IMR-90 (cell line): ENCODE measurements at regions not wholly inside any gene's neighbourhood (a gene's known extent, or its start where the extent isn't known, plus 50 kb on each side); places are given as distances from the start of the nearest gene placed in this dataset.

Source experiments
- ATAC-seq: fragments of 200-7000 bp; cut with Tn5 transposase; 2 replicates; pipeline ENCODE4 v1.9.1; 2020; ENCODE audit warnings: low read depth, mild to moderate bottlenecking, moderate library complexity
- BruUV-seq: library from RNA; stranded (reverse); fragments of 400-500 nt; replicated peaks from 2 replicates; lab custom pipeline; 2021; lab: Mats Ljungman, UMichigan
- CTCF ChIA-PET: fragments of 300-600 bp; formaldehyde crosslinking; extraction: SDS; loops from one replicate; lab custom pipeline; 2021; ENCODE audit warnings: antibody characterized with exemption; lab: Yijun Ruan, JAX
- POLR2A ChIA-PET: fragments of 300-600 bp; sonication (Branson Sonifier 250); formaldehyde crosslinking; loops from one replicate; lab custom pipeline; 2022; ENCODE audit warnings: antibody characterized with exemption; ENCODE audit not compliant: unreplicated experiment; lab: Charles Lee
- DNase-seq: peaks from one replicate; pipeline ENCODE4 v3.0.0; 2013
- H2AFZ ChIP-seq: replicated peaks from 2 replicates; pipeline ENCODE3; 2013; ENCODE audit warnings: low read length, mild to moderate bottlenecking; ENCODE audit not compliant: poor library complexity
- H2AK5ac ChIP-seq: 2 replicates; pipeline ENCODE4 v1.6.1; 2013; ENCODE audit warnings: low read depth, low read length, inconsistent platforms
- H2AK9ac ChIP-seq: replicated peaks from 2 replicates; pipeline ENCODE3; 2013; ENCODE audit warnings: mild to moderate bottlenecking, low read depth, low read length, moderate library complexity; ENCODE audit not compliant: poor library complexity
- H2BK120ac ChIP-seq: 2 replicates; pipeline ENCODE4 v1.6.1; 2013; ENCODE audit warnings: low read depth, low read length, inconsistent platforms
- H2BK15ac ChIP-seq: 3 replicates; pipeline ENCODE4 v1.6.1; 2013; ENCODE audit warnings: low read depth, low read length, inconsistent platforms
- H2BK20ac ChIP-seq: 2 replicates; pipeline ENCODE4 v1.6.1; 2013; ENCODE audit warnings: low read depth, mild to moderate bottlenecking, inconsistent platforms, low read length, moderate library complexity
- H2BK5ac ChIP-seq: 2 replicates; pipeline ENCODE4 v1.6.1; 2013; ENCODE audit warnings: mild to moderate bottlenecking, low read depth, low read length, inconsistent platforms; ENCODE audit not compliant: poor library complexity, severe bottlenecking
- H3K14ac ChIP-seq: replicated peaks from 2 replicates; pipeline ENCODE4 v1.6.1; 2013; ENCODE audit warnings: low read depth, low read length, inconsistent platforms
- H3K18ac ChIP-seq: 2 replicates; pipeline ENCODE4 v1.6.1; 2013; ENCODE audit warnings: low read depth, low read length, control low read depth
- H3K23ac ChIP-seq: 2 replicates; pipeline ENCODE4 v1.6.1; 2013; ENCODE audit warnings: low read depth, low read length, inconsistent platforms
- H3K27ac ChIP-seq: 2 replicates; pipeline ENCODE4 v1.5.1; 2013; ENCODE audit warnings: mild to moderate bottlenecking, control low read depth, low read length; ENCODE audit not compliant: insufficient read depth
- H3K27me3 ChIP-seq: 2 replicates; pipeline ENCODE4 v1.6.1; 2013; ENCODE audit warnings: low read length; ENCODE audit not compliant: control insufficient read depth, insufficient read depth
- H3K36me3 ChIP-seq: 2 replicates; pipeline ENCODE4 v1.6.1; 2013; ENCODE audit warnings: low read length, mixed read lengths; ENCODE audit not compliant: control insufficient read depth, insufficient read depth
- H3K4ac ChIP-seq: 2 replicates; pipeline ENCODE4 v1.6.1; 2013; ENCODE audit warnings: low read depth, low read length, inconsistent platforms
- H3K4me1 ChIP-seq: 2 replicates; pipeline ENCODE4 v1.6.1; 2013; ENCODE audit warnings: low read length, mixed read lengths; ENCODE audit not compliant: control insufficient read depth, insufficient read depth
- H3K4me2 ChIP-seq: 2 replicates; pipeline ENCODE4 v1.6.1; 2013; ENCODE audit warnings: low read depth, mild to moderate bottlenecking, control low read depth, low read length, moderate library complexity
- H3K4me3 ChIP-seq: 2 replicates; pipeline ENCODE4 v1.5.1; 2013; ENCODE audit warnings: low read depth, mild to moderate bottlenecking, control low read depth, low read length, moderate library complexity; ENCODE audit not compliant: insufficient read depth
- H3K56ac ChIP-seq: 2 replicates; pipeline ENCODE4 v1.6.1; 2013; ENCODE audit warnings: low read length, inconsistent platforms; ENCODE audit not compliant: insufficient read depth; ENCODE audit errors: extremely low read depth
- H3K79me1 ChIP-seq, 2 experiments: 2 replicates each; pipeline ENCODE4 v1.6.1; 2013; ENCODE audit warnings: low read length in 2 of 2, inconsistent platforms in 1 of 2, low read depth in 1 of 2
- H3K9ac ChIP-seq: 2 replicates; pipeline ENCODE4 v1.6.1; 2013; ENCODE audit warnings: low read depth, low read length, control low read depth
- H3K9me1 ChIP-seq: 2 replicates; pipeline ENCODE4 v1.6.1; 2013; ENCODE audit warnings: low read length, inconsistent platforms; ENCODE audit not compliant: insufficient read depth
- H3K9me3 ChIP-seq: 2 replicates; pipeline ENCODE4 v1.6.1; 2013; ENCODE audit warnings: low read length; ENCODE audit not compliant: control insufficient read depth, insufficient read depth
- H4K20me1 ChIP-seq: 2 replicates; pipeline ENCODE4 v1.6.1; 2013; ENCODE audit warnings: low read length, inconsistent platforms; ENCODE audit not compliant: insufficient read depth
- H4K5ac ChIP-seq: 2 replicates; pipeline ENCODE4 v1.6.1; 2013; ENCODE audit warnings: mild to moderate bottlenecking, low read depth, low read length, control low read depth
- H4K8ac ChIP-seq, 2 experiments: 2 replicates each; pipeline ENCODE4 v1.6.1; 2013; ENCODE audit warnings: low read depth in 2 of 2, low read length in 2 of 2, control low read depth in 1 of 2, inconsistent platforms in 1 of 2
- H4K91ac ChIP-seq: 2 replicates; pipeline ENCODE4 v1.6.1; 2013; ENCODE audit warnings: low read depth, low read length, inconsistent platforms; ENCODE audit not compliant: insufficient read depth
- BHLHE40 ChIP-seq: fragments of 150-350 bp; IDR thresholded peaks from 2 replicates; pipeline ENCODE4 v1.6.1; 2016; ENCODE audit warnings: mild to moderate bottlenecking, low read depth, low read length
- CEBPB ChIP-seq: IDR thresholded peaks from 2 replicates; pipeline ENCODE4 v1.6.1; 2012; ENCODE audit warnings: low read depth, low read length, improper control_type of control experiment
- CHD1 ChIP-seq: IDR thresholded peaks from 2 replicates; pipeline ENCODE4 v1.6.1; 2012; ENCODE audit warnings: low read depth, low read length, improper control_type of control experiment
- FOS ChIP-seq: fragments of 150-350 bp; IDR thresholded peaks from 2 replicates; pipeline ENCODE4 v1.6.1; 2016; ENCODE audit warnings: low read depth, low read length
- MAFK ChIP-seq: IDR thresholded peaks from 2 replicates; pipeline ENCODE4 v1.6.1; 2012; ENCODE audit warnings: low read depth, low read length, improper control_type of control experiment
- MAZ ChIP-seq: IDR thresholded peaks from 2 replicates; pipeline ENCODE4 v1.6.1; 2012; ENCODE audit warnings: low read depth, mild to moderate bottlenecking, low read length, improper control_type of control experiment, moderate library complexity, borderline replicate concordance
- MXI1 ChIP-seq: IDR thresholded peaks from 2 replicates; pipeline ENCODE4 v1.6.1; 2012; ENCODE audit warnings: low read depth, mild to moderate bottlenecking, low read length, moderate library complexity, borderline replicate concordance
- NFE2L2 ChIP-seq: fragments of 150-350 bp; IDR thresholded peaks from 2 replicates; pipeline ENCODE4 v1.6.1; 2016; ENCODE audit warnings: low read depth, mild to moderate bottlenecking, low read length
- POLR2A ChIP-seq: IDR thresholded peaks from 2 replicates; pipeline ENCODE4 v1.6.1; 2012; ENCODE audit warnings: mild to moderate bottlenecking, low read depth, low read length
- RAD21 ChIP-seq: IDR thresholded peaks from 2 replicates; pipeline ENCODE4 v1.6.1; 2012; ENCODE audit warnings: low read length, improper control_type of control experiment
- RCOR1 ChIP-seq: IDR thresholded peaks from 2 replicates; pipeline ENCODE4 v1.6.1; 2012; ENCODE audit warnings: mild to moderate bottlenecking, low read length, improper control_type of control experiment; ENCODE audit not compliant: insufficient replicate concordance
- RFX5 ChIP-seq: IDR thresholded peaks from 2 replicates; pipeline ENCODE4 v1.8.0; 2012; ENCODE audit warnings: low read depth, mild to moderate bottlenecking, low read length, moderate library complexity
- SMC3 ChIP-seq: fragments of 150-350 bp; IDR thresholded peaks from 2 replicates; pipeline ENCODE4 v1.6.1; 2016; ENCODE audit warnings: low read depth, mild to moderate bottlenecking, antibody characterized with exemption, low read length, moderate library complexity
- WGBS, 2 experiments: methylation state at CpG; one replicate each; pipeline versions ENCODE4 v1.1.5 to v1.1.7; 2013; ENCODE audit warnings: missing lambda C conversion rate in 2 of 2; ENCODE audit not compliant: insufficient read length in 1 of 2; ENCODE audit errors: extremely low coverage in 2 of 2; 5-methylcytosine and 5-hydroxymethylcytosine counted together
- dilution Hi-C: fragments of 300-500 bp; cut with HindIII; formaldehyde crosslinking; loops from one replicate; pipeline ENCODE4 v1.14.3; 2018; ENCODE audit warnings: low sequenced_read_pairs; ENCODE audit not compliant: unreplicated experiment
- in situ Hi-C: fragments of 300-500 bp; cut with MboI; formaldehyde crosslinking; loops from 3 replicates; pipeline ENCODE4 v1.14.3; 2019; ENCODE audit warnings: low sequenced_read_pairs, inconsistent platforms, mixed read lengths
- intact Hi-C: fragments of 100-400 bp; cut with micrococcal nuclease; formaldehyde crosslinking; loops from 2 replicates; pipeline ENCODE4 v1.10.0; 2022
- TF ChIP-seq, protein P1 (sequence below): fragments of 150-350 bp; IDR thresholded peaks from 2 replicates; pipeline ENCODE4 v1.6.1; 2017; ENCODE audit warnings: mild to moderate bottlenecking, antibody characterized with exemption, low read length, low read depth
- TF ChIP-seq, protein P2 (sequence below): fragments of 150-350 bp; IDR thresholded peaks from 2 replicates; pipeline ENCODE4 v1.6.1; 2016; ENCODE audit warnings: low read depth, mild to moderate bottlenecking, low read length, moderate library complexity, borderline replicate concordance
- TF ChIP-seq, protein P3 (sequence below): conservative IDR thresholded peaks from 2 replicates; pipeline ENCODE4 v1.5.1; 2012; ENCODE audit warnings: mild to moderate bottlenecking, low read depth, low read length, improper control_type of control experiment

DNA sequence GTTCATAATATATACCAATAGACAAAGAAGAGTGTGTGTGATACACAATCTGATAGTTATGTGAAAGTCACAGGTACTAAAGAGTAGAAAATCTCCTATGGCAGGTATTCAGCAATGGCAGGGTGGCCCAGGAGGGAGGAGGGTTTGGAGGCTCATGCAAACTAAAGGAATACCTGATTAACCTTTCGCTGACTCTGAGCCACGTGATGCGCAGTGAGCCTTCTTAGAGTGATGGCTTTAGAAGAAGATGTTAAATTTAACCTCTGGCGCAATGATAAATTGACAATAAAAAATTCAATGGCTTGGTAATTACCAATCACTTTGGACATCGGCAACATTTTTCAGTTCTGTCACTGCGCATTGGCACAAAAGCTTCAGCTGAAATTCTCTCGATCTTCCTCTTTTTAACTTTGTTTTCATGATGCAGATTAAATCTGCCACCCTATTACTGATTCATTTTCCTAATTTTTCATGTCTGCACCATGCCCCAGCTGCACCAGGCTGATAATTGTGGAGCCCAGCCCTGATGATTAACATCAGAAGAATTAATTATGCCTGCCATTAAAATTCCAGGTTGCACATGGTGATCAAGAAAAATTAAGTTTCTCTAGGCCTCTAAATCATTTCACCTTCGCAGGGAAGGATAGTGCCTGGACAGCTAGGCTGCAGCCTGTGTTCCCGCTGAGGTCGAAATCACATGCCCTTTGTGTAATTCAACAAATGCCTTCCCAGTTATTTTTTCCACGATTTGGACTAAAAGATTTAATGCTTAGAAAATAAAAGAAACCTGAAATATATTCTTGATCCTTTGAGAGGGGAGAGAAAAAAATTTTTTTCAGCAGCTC is 250.6 kb upstream of the HNRNPA3 start:
- Histone ChIP-seq H3K4me3 (no peak overlapping the region), H4K8ac (no peak overlapping the region)
- POLR2A ChIA-PET = no interaction called here

More for the DNA sequence above, 250.6 kb upstream of the HNRNPA3 start:
- Histone ChIP-seq H3K23ac (no peak overlapping the region), H4K20me1 (no peaks in the 10 kb centered on the region), H2AK9ac (no peak overlapping the region), H2BK5ac (no peak overlapping the region), H4K5ac (no peak overlapping the region), H3K9ac (no peak overlapping the region), H3K4me2 (no peak overlapping the region), H2BK120ac (no peak overlapping the region), H3K9me3 (no peaks in the 10 kb centered on the region), H3K9me1 (no peaks in the 10 kb centered on the region; the same call in 1 of the 2 replicates), H3K4ac (no peak overlapping the region), H3K79me1 (no peaks in the 10 kb centered on the region), H2BK15ac (no peak overlapping the region), H2BK20ac (no peak overlapping the region), H3K27ac (no peak overlapping the region), H3K18ac (no peak overlapping the region), H3K36me3 (no peaks in the 10 kb centered on the region), H3K14ac (no peak overlapping the region), H3K56ac (no peak overlapping the region), H4K91ac (no peak overlapping the region), H3K27me3 (no peaks in the 10 kb centered on the region), H2AK5ac (no peak overlapping the region), H3K4me1 (no peaks in the 10 kb centered on the region), H2AFZ (no peak overlapping the region)
- in situ Hi-C loops = no loop called here
- BruUV-seq = no TSS peak
- 58% methylated on average over 6 of the region's 11 CpGs; no CpG with 5 or more reads in 1 of the 2 experiments for WGBS, 2 experiments
- CTCF ChIA-PET = no interaction called here
- intact Hi-C loops = no loop called here
- TF ChIP-seq, protein P1, sequence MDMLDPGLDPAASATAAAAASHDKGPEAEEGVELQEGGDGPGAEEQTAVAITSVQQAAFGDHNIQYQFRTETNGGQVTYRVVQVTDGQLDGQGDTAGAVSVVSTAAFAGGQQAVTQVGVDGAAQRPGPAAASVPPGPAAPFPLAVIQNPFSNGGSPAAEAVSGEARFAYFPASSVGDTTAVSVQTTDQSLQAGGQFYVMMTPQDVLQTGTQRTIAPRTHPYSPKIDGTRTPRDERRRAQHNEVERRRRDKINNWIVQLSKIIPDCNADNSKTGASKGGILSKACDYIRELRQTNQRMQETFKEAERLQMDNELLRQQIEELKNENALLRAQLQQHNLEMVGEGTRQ = no peak
- no peak for TF ChIP-seq RFX5
- TF ChIP-seq FOS = no peak
- TF ChIP-seq MAFK = no peak
- TF ChIP-seq RAD21 = no peak
- TF ChIP-seq, protein P2, sequence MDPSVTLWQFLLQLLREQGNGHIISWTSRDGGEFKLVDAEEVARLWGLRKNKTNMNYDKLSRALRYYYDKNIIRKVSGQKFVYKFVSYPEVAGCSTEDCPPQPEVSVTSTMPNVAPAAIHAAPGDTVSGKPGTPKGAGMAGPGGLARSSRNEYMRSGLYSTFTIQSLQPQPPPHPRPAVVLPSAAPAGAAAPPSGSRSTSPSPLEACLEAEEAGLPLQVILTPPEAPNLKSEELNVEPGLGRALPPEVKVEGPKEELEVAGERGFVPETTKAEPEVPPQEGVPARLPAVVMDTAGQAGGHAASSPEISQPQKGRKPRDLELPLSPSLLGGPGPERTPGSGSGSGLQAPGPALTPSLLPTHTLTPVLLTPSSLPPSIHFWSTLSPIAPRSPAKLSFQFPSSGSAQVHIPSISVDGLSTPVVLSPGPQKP = no peak
- no peak for TF ChIP-seq NFE2L2
- no peak for TF ChIP-seq MAZ
- no peak for TF ChIP-seq SMC3
- TF ChIP-seq, protein P3, sequence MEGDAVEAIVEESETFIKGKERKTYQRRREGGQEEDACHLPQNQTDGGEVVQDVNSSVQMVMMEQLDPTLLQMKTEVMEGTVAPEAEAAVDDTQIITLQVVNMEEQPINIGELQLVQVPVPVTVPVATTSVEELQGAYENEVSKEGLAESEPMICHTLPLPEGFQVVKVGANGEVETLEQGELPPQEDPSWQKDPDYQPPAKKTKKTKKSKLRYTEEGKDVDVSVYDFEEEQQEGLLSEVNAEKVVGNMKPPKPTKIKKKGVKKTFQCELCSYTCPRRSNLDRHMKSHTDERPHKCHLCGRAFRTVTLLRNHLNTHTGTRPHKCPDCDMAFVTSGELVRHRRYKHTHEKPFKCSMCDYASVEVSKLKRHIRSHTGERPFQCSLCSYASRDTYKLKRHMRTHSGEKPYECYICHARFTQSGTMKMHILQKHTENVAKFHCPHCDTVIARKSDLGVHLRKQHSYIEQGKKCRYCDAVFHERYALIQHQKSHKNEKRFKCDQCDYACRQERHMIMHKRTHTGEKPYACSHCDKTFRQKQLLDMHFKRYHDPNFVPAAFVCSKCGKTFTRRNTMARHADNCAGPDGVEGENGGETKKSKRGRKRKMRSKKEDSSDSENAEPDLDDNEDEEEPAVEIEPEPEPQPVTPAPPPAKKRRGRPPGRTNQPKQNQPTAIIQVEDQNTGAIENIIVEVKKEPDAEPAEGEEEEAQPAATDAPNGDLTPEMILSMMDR = no peak
- no peak for TF ChIP-seq MXI1
- TF ChIP-seq BHLHE40 = no peak
- TF ChIP-seq CEBPB = no peak
- TF ChIP-seq CHD1 = no peak
- no peak for TF ChIP-seq RCOR1
- no peak for TF ChIP-seq POLR2A
- ATAC-seq (no peak), DNase-seq (no peak)
- dilution Hi-C loops = no loop called here
